Smooth muscle cell of the brain vasculature (primary cell): ENCODE measurements at regions not wholly inside any gene's neighbourhood (a gene's known extent, or its start where the extent isn't known, plus 50 kb on each side); places are given as distances from the start of the nearest gene placed in this dataset.

Experiments used
- DNase-seq: peaks from one replicate; pipeline ENCODE4 v3.0.0-alpha.2; 2012; ENCODE audit warnings: low read depth, low spot score

DNA sequence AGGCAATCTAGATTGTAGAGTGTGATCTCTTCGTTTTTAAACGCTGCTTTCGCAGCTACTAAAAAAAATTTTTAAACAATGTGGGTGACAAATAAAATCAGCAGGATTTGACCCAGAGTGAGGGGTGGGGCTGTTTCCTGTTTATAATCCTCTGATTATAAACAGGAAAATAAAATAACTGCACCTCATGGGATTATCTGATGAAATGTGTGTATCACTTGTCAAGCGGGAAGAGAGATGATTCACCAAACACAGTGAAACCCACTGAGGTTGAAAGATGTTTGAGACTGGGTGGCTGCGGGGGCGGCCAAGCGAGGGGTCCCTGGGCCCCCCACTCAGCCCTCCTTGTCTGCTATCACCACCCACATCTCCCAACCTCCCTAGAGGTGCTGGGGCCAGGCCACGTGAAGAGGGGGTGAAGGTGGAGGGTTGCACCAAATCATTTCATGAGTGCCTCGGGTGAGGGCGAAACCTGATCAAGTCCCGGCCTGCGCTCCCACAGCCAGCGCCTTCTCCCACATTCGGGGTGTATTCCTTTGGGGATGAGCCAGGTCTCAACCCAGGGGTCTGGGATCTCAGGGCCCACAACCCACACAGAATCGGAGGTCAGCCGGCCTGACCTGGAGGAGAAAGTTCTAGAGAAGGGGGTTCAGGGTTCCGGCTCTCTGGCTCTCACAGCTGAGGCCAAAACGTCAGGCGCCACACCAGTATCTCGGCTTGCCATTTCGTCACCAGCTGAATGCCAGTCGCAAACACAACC is 212.5 kb downstream of the BMP7 start:
- DNase-seq, result no peak

DNA sequence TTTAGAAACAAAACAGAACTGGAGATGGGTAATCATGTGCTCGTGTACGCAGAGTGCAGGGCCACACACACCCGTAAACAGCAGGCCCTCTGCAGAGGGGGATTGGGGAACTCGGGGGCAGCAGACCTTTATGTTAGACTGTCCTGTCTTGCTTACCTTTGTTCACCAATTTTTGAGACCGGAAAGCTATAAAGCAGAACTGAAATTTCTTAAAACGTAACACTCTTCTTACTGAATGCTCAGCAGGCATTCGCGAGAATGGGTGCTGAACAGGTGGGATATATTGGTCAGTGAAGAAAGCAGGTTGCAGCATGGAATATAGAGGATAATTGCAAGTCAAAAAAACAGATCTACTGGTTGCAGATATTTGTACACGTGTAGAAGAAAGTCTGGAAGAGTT is 211.1 kb downstream of the BMP7 start:
- no peak for DNase-seq

DNA sequence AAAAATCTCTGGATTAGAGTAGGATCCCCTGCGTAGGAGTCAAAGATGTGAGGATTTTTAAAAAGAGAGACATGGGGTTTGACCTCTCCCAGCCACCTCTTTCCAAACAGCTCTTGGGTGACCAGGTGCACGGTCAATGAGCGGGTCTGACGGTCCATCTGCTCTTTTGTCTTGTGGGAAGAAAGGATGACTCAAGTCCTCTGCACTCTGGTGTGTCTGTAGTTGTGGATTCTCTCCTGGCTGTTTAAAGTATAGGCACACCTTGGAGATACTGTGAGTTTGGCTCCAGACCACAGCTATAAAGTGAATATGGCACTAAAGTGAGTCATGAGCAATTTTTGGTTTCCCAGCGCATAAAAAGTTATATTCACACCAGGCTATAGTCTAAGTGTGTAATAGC is 209.8 kb downstream of the BMP7 start:
- no peak for DNase-seq

DNA sequence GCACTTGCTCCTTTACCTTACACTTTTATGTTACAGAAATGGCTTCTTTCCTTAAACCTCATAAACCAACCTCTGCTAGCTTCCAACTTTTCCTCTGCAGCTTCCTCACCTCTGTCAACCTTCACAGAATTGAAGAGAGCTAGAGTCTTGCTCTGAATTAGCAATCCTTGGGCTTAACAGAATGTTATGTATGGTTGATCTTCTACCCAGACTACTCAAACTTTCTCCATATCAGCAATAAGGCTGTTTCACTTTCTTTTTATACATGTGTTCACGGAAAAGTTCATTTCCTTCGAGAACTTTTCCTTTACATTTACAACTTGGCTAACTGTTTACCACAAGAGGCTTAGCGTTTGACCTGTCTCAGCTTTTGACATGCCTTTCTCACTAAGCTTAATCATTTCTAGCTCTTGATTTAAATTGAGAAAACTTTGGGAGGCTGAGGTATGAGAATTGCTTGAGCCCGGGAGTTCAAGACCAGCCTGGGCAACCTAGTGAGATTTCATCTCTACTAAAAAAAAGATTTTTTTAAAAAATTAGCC is 207.3 kb downstream of the BMP7 start:
- no peak for DNase-seq

GRCh38 chr20:57060407-57061050 is 205.9 kb downstream of the BMP7 start:
- no peak for DNase-seq

DNA sequence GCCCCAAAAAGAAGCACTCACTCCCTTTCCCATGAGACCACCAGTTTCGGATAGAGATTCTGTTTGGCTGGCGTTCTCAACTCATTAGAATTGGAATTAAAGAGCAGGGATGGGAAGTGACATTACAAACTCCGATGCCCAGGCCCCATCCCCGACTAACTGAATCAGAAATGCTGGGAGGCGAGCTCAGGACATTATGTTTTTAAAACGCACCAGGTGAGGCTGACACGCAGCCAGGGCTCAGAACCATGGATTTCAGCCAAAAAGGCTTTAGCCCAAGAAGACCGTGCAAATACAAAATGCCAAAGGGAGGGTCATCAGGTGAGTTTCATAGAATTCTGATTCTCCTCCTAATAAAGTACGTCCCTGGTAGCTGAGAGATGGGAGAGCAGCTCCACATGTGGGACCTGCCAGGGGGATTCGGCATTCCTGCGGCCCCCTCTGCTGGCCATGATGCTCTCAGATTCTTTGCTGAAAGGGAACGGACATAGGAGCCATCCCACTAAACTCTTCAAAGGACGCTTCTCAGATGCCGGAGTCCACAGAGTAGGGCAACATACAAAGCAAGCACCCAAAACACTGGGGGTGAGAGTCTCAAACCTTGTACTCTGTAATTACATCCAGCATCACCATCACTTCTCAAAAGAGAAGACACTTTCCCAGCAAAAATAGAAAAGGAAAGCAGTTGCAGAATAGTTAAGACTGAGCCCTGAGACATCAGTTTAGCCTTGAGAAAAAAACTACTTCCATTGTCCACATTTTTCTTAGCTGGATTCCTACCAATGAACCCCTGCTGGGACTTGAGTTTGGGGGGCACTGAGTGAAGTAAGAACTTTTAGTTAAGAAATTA is 205.2 kb downstream of the BMP7 start:
- DNase-seq, result peak; percentile 39

DNA sequence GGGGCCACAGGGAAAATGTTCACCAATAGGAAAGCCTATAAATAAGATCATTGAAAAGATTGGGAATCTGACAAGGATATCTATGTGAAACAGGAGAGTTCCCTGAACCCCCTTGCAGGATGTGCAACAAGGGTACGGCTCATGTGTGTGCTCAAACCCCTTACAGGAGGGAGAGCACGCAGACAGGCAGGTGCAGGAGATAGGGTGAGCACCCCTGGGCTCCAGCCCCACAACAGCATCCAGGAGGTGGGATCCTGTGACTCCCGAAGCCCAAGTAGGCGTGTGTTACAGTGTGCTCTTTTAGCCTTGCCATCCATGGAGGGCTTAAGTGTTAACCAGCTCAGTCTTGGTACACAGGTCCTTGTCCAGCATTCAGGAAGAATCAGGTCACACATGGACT is 204.2 kb downstream of the BMP7 start:
- DNase-seq, result no peak

DNA sequence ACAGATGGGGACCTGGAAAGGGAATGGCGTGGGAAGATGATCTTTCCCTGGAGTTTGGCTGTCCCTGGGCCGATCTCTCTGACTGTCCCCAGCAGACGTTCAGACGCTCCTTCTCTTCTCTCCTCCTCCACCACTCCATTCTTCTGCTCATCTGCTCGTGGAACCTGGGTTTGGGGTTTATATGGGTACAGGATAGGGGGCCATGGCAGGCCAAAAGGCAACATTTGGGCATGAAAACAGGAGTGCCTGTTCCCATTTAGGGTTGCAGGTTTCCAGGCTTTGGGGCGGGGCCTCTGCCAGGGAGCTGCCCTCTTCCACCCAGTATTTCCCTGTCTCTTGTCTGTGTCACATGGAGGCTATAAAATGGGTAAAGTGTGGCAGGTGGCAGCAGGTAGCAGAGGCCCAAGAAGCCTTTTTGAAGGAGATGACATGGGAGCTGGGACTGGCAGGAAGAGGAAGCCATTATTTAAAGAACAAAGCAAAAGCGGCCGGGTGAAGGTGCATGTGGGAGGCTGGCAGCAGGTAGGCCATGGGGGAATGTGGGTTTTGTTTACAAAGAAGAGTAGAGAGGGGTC is 203.7 kb downstream of the BMP7 start:
- DNase-seq, result no peak

DNA sequence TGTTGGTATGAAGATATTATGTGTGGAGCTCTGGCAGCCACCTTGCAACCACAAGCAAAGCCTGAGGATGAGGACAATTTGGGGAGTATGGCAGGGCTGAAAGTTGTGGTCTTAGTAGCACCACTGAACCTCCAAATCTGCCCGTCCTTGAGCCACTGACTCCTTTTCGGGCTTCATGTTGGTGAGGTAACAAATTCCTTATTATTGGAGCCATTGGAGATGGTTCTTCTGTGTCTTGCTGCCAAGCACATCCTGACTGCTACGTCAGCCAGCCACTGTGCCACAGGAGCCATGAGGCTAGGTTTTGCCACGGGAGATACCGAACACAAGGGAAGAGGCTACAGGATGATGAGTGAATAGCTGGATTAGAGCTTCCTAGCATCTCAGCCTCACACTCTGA is 201.6 kb downstream of the BMP7 start:
- DNase-seq, result no peak

DNA sequence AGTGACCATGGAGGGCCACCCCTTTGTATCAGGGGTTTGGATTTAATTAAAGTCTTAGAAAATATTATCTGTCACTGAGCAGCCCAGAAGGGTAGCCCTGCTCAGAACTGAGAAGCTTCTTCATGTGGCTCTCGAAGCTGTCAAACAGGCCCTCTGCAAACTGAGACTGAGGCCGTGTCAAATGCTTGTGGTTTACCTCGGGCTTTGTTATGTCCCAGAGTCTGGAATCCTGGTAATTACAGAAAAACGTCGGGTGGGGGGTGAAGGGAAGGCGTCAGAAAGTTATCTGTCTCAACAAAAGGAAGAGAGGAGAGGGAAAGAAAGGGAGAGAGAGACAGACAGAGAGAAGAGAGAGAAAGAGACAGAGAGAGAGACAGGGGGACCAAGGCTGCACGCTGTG is 200.8 kb downstream of the BMP7 start:
- DNase-seq, result no peak

- no peak for DNase-seq
Measured at GRCh38 chr20:57066126-57066900, 200.1 kb downstream of the BMP7 start.

DNA sequence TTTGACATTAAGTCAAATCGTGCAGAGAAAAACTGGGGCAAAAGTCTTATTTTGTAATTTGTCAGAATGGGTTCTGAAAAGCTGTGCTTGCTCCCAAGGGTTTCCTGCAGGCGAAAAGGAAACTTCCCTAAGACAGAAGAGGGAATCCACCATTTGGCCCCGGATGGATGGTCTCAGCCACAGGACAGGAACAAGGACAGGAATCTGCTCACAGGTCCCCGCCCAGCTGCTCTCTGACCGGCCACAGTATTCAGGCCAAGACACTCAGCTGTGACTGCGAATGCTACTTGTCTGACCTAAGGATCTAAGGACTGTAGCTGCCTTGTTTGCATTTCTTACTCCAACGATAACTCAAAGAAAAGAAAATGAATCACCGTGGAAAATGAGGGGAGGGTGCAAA is 197.0 kb downstream of the BMP7 start:
- no peak for DNase-seq

DNA sequence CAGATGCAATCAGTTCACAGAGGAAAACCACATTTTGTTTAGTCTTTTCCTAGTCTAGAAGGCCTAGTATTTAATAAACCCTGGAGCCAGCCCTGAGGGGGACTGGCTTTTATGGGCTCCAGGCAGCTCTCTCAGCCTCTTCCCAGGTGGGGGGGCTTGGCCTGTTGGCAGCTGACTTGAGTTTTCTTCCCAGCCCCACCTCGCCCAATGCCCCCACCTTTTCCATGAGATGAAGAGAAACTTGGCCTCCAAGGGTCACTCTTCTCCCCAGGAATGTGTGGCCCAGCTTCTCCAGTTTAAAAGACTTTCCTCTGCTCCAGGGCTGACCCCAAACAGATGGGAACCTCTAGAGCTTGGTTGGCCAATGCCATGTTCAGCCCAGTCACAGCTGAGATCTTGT is 196.1 kb downstream of the BMP7 start:
- no peak for DNase-seq

DNA sequence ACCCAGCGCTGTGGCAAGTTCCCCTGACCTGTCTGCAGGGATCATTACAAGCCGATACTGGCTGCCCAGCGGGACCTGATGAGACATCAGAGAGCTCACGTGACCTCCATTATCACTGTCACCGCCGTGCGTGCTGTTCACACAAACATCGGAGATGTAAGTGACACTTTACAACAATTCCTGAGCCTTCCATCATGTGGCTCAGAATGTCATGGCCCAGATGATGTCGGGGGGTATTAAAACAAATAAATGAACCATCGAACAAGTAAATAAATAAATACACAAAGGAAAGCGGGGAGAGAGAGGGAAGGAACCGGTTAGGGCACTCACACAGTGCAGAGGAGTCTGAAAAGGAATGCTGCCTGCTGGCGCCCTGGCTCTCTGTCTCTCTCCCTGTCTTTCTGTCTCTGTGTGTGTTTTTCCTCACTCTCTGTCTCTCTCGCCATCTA is 195.1 kb downstream of the BMP7 start:
- no peak for DNase-seq

DNA sequence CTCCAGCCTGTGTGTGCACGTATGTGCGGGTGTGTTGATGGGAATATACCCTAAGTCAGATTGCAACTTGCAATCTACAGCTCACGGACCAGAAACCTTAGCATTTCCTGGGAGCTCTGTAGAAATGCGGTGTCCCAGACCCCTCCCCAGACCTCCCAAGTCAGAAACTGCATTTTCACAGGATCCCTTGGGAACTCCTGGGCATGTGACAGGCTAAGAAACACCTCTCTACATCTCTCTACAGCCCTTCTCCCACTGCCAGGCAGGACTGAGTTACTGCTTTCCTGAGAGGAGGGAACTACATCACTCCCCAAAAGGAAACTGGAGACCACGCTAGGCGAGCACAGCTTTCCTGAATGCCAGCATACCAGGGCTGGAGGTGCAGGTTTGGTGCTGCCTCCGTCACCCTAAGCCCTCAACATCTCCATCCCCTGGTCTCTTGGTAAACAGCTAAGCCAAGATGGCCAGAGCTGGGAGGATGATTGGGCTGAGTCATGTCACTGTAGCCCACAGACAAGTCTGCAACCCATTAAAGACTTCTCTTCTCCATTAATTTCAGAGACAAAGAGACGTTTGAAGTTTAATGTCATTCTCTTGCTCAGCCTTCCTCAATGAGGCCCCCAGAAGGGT is 194.4 kb downstream of the BMP7 start:
- no peak for DNase-seq

- DNase-seq, result no peak
Measured at GRCh38 chr20:57073402-57073801, 193.0 kb downstream of the BMP7 start.

GRCh38 chr20:57074386-57074785 is 192.1 kb downstream of the BMP7 start:
- DNase-seq, result no peak

GRCh38 chr20:57075181-57075580 is 191.3 kb downstream of the BMP7 start:
- no peak for DNase-seq

DNA sequence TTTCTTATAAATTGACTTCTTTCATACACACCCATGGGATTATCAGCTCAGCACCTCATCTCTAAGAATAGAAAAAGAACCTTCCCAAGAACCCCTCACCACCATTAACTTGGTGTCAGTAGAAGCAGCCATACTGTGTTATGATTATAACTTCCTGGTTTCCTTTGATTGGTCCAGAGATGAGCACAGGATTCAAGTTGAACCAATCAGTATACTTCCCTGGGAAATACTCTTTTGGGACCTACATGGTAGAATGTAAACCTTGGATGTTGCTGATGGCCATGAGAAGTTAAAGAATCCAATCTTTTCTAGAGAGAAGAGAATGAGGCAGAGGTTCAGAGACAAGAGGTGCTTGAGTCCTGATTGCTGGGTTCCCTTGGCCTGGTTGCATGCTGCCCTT is 190.8 kb downstream of the BMP7 start:
- no peak for DNase-seq

DNA sequence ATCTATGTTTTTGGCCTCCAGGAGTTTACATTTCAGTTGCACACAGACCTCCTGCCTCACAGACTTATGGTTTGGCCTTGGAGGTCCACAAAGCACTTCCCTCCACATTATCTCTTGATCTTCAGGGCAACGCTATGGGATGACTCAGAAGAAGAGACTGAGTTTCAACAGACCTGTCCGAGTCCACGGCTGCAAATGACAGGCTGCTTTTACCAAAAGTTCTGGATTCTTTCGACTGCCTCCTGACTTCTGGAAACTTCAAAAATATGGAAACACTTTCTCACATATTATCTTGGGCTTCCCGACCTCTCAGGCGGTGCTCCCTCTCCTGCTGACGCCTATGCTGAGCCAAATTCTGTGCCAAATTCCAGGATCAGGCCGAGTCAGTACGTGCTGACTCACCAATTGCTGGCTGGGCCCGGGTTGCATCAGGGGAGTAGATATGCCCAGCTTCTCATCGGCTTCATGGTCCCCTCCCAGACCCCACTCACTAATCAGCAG is 190.2 kb downstream of the BMP7 start:
- no peak for DNase-seq
